Naive thymus-derived CD8-positive, alpha-beta T cell (primary cell): ENCODE measurements at regions not wholly inside any gene's neighbourhood (a gene's known extent, or its start where the extent isn't known, plus 50 kb on each side); places are given as distances from the start of the nearest gene placed in this dataset.
A peak's percentile ranks its signal among the peaks of the same experiment; 100 is the strongest.

ENCODE experiments used
- ATAC-seq, 2 donors: fragments of 150-1000 bp; cut with Tn5 transposase in 1 of 2; sonication (Bioruptor Pico), chemical (Tn5 transposase) in 1 of 2; 1 replicate in 1 of 2; 2 replicates in 1 of 2; pipeline ENCODE4 v1.10.0; 2021; ENCODE audit warnings: mild to moderate bottlenecking in 2 of 2, moderate library complexity in 2 of 2
- POLR2A ChIA-PET: fragments of 350-600 bp; sonication (Branson Sonifier 250); formaldehyde crosslinking; loops from one replicate; lab custom pipeline; 2021; ENCODE audit warnings: antibody characterized with exemption; lab: Charles Lee
- DNase-seq, 10 donors: peaks; one replicate each; pipeline versions ENCODE4 v3.0.0 to v3.0.0-alpha.2; 2020 to 2022
- H3K27ac Mint-ChIP-seq, 10 donors: one replicate each; pipeline ENCODE4 v1.8.0; 2020 to 2022; ENCODE audit warnings: mild to moderate bottlenecking in 10 of 10, mixed read lengths in 10 of 10, moderate library complexity in 4 of 10, inconsistent platforms in 1 of 10
- H3K27me3 Mint-ChIP-seq, 5 donors: one replicate each; pipeline ENCODE4 v1.8.0; 2021 to 2022; ENCODE audit warnings: mixed read lengths in 5 of 5
- H3K36me3 Mint-ChIP-seq, 3 donors: one replicate each; pipeline ENCODE4 v1.8.0; 2020 to 2022; ENCODE audit warnings: mixed read lengths in 3 of 3, mild to moderate bottlenecking in 2 of 3, inconsistent platforms in 1 of 3
- H3K4me1 Mint-ChIP-seq, 4 donors: one replicate each; pipeline ENCODE4 v1.8.0; 2021 to 2022; ENCODE audit warnings: mixed read lengths in 4 of 4
- H3K4me3 Mint-ChIP-seq, 10 donors: one replicate each; pipeline ENCODE4 v1.8.0; 2020 to 2022; ENCODE audit warnings: mild to moderate bottlenecking in 10 of 10, mixed read lengths in 10 of 10, moderate library complexity in 6 of 10, inconsistent platforms in 1 of 10
- H3K9me3 Mint-ChIP-seq, 9 donors: one replicate each; pipeline ENCODE4 v1.8.0; 2020 to 2022; ENCODE audit warnings: mixed read lengths in 9 of 9, mild to moderate bottlenecking in 3 of 9, inconsistent platforms in 1 of 9, moderate library complexity in 1 of 9

DNA sequence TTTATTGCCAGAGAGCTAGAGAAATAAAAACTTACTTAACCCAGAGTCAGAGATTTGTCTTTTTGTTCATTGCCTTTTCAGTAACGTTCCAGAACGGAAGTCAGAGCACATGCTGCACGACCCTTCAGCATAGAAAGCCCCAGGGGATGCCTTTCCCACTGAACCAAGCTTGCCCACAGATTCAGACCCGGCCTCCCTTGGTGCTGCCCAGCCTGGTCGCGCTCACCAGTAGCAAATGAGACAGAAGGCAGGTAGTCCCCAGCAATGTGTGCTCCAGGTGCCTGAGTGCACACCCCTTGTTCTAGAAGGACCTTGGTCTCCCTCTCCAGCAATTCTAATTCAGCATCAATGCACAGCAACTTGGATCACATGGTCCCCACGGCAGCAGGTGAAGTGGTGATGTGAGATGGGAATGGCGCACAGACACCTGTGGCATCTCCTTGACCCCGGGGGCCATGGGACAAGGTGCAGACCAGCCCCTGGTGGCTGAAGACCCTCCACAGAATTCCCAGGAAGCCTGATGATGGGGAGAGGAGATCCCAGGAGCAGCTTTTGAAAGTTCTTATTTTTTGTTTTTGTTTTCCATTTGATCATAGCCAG, 91.8 kb upstream of the IQSEC1 start:
- Mint-ChIP-seq H3K27me3 (peaks cover 0 to 2% (median 0%) of the 10 kb centered on the region in 5 donors), H3K4me1 (no peaks in the 10 kb centered on the region), H3K4me3 (no peak overlapping the region), H3K9me3 (peaks cover 0 to 4% (median 0%) of the 10 kb centered on the region in 9 donors), H3K36me3 (no peaks in the 10 kb centered on the region), H3K27ac (no peak overlapping the region)
- DNase-seq (no peak), ATAC-seq (no peak)
- POLR2A ChIA-PET = no interaction called here

DNA sequence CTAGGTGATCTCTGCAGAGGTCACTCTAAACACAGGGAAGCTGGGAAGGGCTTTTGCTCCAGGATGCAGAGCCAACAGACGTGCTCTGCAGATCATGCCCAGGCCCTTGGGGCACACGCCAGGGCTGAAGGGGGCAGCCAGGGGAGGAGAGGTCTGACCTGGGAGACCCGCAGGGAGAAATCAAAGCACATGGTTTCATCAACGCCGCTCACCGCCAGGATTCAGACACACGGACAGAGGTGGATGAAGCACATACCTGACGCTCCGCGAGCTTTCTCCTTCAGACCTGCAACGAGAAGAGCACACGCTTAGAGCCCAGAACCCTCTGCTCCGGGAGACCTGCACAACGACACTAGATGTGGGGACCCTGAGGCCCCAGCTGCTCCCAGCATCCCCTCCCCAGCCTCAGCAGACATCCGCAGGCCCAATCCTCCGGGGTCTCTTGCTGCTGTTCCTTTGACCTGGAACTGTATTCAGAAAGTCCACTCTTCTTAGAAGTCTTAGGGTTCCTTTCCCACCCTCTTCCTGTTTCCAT, 90.7 kb upstream of the IQSEC1 start:
- Mint-ChIP-seq H3K27ac (no peak overlapping the region), H3K9me3 (no peaks in the 10 kb centered on the region), H3K36me3 (no peaks in the 10 kb centered on the region), H3K4me3 (no peak overlapping the region), H3K27me3 (peaks cover 0 to 2% (median 0%) of the 10 kb centered on the region in 5 donors), H3K4me1 (no peaks in the 10 kb centered on the region)
- no peak for DNase-seq
- ATAC-seq = no peak
- POLR2A ChIA-PET = no interaction called here

DNA sequence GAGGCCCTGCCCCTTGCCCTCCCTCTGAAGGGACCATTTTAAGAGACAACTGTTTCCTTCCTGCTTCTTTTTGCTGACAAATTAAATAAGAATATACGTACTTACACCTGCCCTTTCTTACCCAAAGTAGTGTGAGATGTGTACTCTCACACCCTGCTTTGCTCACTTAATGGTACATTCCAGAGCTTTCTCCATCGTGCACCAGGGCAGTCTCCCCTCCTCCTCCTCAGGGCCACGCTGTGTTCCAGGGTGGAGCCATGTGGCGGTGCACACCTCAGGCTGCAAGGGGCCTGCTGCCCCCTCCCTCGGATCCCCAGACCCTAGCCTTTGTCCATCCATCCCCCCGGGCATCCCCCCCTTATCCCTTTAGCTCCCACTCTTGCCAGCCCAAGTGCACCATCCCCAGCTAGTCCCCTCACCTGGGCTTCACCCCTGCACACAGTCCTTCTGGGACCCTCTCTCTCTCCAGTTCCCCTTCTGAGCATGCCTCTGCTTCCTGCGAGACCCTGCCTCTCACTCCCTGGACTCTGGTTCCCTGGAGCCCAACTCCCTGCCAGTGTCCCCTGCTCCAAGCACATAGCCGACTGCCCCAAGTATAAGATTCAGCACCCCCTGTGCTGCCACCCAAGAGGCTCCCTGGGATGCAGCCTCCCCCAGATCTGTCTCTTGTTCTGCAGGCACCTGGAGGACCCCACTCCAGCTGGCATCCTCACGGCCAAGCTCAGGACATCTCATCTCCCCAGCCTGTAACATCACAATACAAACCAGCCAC, 89.5 kb upstream of the IQSEC1 start:
- Mint-ChIP-seq H3K9me3 (no peaks in the 10 kb centered on the region), H3K4me1 (no peaks in the 10 kb centered on the region), H3K27me3 (peaks cover 0 to 2% (median 0%) of the 10 kb centered on the region in 5 donors), H3K27ac (no peak overlapping the region), H3K4me3 (no peak overlapping the region), H3K36me3 (no peaks in the 10 kb centered on the region)
- POLR2A ChIA-PET = no interaction called here
- DNase-seq = no peak
- ATAC-seq = no peak

DNA sequence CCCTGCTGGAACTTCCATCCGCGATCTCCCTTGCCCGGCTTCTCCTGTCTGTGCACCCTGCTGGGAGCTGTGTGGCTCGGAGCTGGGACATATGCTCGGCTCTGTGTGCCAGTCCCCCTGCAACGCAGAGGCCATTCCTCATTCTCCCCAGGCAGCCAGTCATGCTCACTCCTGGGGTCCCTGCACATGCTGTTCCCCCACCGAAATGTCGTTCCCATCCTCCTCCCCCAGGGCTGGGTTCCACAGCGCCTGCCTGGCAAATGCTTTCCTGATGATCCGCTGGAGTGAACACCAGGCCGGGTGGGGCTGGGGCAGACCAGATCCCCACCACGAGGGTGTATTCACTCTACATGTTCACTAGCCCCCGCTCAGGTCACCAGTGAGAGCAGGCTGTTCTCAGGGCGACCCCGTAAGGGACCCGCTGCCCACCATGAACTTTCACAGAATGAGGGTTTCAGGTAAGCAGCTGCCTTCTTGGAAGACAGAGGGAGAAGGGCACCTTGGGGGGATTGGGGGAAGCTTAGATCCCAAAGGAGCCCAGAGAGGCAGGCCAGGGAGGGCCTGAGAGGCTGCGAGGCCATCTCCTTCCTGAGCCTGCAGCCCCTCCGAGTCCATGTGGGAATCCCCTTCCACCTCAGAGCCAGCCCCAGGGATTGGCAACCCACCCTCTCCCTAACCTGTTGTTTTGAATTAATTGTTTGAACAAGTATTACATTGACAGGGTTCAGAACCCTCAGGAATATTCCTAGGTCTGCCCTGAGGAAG, 88.7 kb upstream of the IQSEC1 start:
- H3K27ac Mint-ChIP-seq = no peak overlapping the region
- DNase-seq (no peak), ATAC-seq (no peak)
- POLR2A ChIA-PET = no interaction called here
- no peaks in the 10 kb centered on the region for H3K36me3 Mint-ChIP-seq
- H3K27me3 Mint-ChIP-seq = peaks cover 0 to 2% (median 0%) of the 10 kb centered on the region in 5 donors
- no peak overlapping the region for H3K4me3 Mint-ChIP-seq
- no peaks in the 10 kb centered on the region for H3K4me1 Mint-ChIP-seq
- H3K9me3 Mint-ChIP-seq = no peaks in the 10 kb centered on the region

DNA sequence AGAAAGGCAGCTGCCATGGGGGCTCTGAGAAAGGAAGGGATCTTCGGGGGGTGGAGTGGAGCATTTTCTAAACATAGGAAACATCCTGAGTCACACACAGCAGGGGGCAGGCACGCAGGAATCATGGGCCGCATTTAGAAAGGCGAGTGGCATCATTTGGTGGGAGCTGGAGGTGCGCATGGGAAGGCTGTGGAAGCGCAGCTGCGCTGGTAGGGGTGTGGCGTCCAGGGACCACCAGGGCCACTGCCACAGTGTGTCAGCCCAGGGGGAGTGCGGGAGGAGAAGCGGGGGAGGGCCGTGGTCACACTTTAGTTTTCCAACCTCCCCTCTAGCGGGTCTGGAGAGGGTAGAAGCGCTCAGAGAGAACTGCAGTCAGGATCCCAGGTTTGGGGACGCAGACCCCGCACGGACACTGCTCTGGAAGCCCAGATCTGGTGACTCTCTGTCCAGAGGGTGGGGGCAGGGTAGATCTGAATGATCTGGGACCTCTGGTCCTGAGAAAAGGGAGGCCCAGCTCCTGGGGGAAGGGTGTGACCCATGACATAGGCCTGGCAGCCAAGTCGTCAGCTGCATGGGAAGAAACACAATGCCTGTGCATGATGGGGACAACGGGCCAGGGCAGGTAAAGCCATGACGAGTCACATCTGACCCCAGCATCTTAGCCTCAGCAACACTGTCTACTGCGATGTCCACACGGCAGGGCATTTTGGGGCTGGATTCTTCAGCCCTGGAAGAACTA, 88.0 kb upstream of the IQSEC1 start:
- Mint-ChIP-seq H3K9me3 (peaks cover 0 to 7% (median 4%) of the 10 kb centered on the region in 9 donors), H3K27ac (peak overlapping the region in 1 of 10 donors; percentile 44), H3K4me3 (no peak overlapping the region), H3K27me3 (peaks cover 0 to 3% (median 0%) of the 10 kb centered on the region in 5 donors), H3K4me1 (no peaks in the 10 kb centered on the region), H3K36me3 (peaks cover 0 to 4% (median 0%) of the 10 kb centered on the region in 3 donors)
- POLR2A ChIA-PET = no interaction called here
- DNase-seq (no peak), ATAC-seq (no peak)

DNA sequence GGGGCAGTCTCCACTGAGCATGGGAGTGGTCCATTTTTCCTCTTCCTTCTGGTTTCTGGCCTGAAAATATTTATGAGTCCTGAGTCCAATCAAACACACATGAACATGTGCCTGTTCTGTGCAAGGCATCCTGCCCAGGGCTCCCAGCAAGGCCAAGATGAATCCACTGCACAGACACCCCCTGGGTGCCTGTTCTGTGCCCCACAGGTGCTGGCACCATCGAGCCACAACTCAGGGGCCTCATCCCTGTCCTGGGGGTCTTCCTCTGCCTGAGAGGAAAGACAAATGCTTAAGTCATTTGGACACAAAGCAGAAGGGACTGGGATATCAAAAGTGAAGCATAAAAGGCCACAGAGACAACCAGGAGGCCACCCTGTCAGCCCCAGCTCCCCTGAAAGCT, 87.4 kb upstream of the IQSEC1 start:
- Mint-ChIP-seq H3K4me3 (no peak overlapping the region), H3K4me1 (no peaks in the 10 kb centered on the region), H3K27ac (peak overlapping the region in 1 of 10 donors; percentile 44), H3K9me3 (peaks cover 0 to 10% (median 4%) of the 10 kb centered on the region in 9 donors), H3K36me3 (peaks cover 0 to 6% (median 0%) of the 10 kb centered on the region in 3 donors), H3K27me3 (peaks cover 0 to 4% (median 0%) of the 10 kb centered on the region in 5 donors)
- ATAC-seq (no peak), DNase-seq (no peak)
- POLR2A ChIA-PET = no interaction called here

DNA sequence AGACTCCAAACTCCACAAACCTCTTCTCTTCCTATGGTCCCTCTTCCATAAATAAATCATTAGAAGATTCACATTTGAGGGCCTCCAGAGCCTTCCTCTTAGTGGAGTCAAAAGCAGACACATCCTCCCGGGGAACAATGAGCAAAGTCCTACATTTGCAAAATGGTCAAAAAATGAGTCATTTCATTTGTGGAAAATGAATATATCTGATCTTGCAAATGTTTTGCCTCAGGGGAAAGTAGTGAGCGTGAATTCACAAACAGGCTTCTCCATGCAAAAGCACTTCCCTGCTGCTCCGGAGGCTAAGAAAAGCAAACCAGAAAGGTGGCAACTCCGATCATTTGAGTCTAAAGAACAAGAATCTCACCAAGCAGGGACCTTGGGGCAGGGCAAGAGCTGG, 86.7 kb upstream of the IQSEC1 start:
- no peaks in the 10 kb centered on the region for H3K4me1 Mint-ChIP-seq
- no peak for ATAC-seq
- no peak overlapping the region for H3K4me3 Mint-ChIP-seq
- H3K27ac Mint-ChIP-seq = no peak overlapping the region
- POLR2A ChIA-PET = no interaction called here
- DNase-seq = no peak
- H3K27me3 Mint-ChIP-seq = peaks cover 0 to 8% (median 0%) of the 10 kb centered on the region in 5 donors
- peaks cover 0 to 18% (median 11%) of the 10 kb centered on the region in 9 donors for H3K9me3 Mint-ChIP-seq
- H3K36me3 Mint-ChIP-seq = peaks cover 0 to 13% (median 0%) of the 10 kb centered on the region in 3 donors

DNA sequence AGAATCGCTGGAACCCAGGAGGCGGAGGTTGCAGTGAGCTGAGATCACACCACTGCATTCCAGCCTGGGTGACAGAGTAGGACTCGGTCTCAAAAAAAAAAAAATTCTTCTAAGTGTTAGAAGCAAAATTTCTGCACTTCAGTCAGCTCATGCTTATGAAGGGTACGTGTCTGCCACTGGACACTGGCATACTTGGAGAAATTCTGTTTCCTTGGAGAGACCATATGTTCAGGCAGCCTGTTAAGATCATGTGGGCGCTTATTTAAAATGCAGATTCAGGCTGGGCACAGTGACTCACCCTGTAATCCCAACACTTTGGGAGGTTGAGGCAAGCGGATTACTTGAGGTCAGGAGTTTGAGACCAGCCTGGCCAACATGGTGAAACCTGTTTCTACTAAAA, 85.6 kb upstream of the IQSEC1 start:
- peaks cover 0 to 22% (median 16%) of the 10 kb centered on the region in 9 donors for H3K9me3 Mint-ChIP-seq
- no peak overlapping the region for H3K4me3 Mint-ChIP-seq
- H3K27ac Mint-ChIP-seq = no peak overlapping the region
- ATAC-seq (no peak), DNase-seq (no peak)
- POLR2A ChIA-PET = no interaction called here
- H3K36me3 Mint-ChIP-seq = peaks cover 0 to 17% (median 0%) of the 10 kb centered on the region in 3 donors
- peaks cover 0 to 11% (median 0%) of the 10 kb centered on the region in 5 donors for H3K27me3 Mint-ChIP-seq
- no peaks in the 10 kb centered on the region for H3K4me1 Mint-ChIP-seq

DNA sequence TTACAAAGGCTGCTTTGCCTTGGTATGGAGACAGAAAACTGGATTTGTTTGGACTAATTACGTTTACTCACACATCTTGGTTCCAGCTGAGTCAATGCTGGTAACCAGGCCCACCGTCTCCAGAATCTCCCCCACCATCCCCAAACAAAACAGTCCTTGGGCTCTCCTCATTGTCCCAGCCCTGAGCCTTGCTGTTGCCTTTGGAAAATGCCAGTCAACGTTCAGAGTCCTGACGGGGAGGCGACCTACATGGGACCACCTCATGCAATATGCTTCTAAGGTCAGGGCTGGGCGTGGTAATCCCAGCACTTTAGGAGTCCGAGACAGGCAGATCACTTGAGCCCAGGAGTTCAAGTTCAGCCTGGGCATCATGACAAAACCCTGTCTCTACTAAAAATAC, 85.2 kb upstream of the IQSEC1 start:
- Mint-ChIP-seq H3K4me1 (no peaks in the 10 kb centered on the region), H3K27me3 (peaks cover 0 to 11% (median 0%) of the 10 kb centered on the region in 5 donors), H3K27ac (no peak overlapping the region), H3K36me3 (peaks cover 0 to 17% (median 0%) of the 10 kb centered on the region in 3 donors), H3K9me3 (peaks cover 0 to 22% (median 16%) of the 10 kb centered on the region in 9 donors), H3K4me3 (no peak overlapping the region)
- POLR2A ChIA-PET = no interaction called here
- DNase-seq = no peak
- ATAC-seq = no peak

DNA sequence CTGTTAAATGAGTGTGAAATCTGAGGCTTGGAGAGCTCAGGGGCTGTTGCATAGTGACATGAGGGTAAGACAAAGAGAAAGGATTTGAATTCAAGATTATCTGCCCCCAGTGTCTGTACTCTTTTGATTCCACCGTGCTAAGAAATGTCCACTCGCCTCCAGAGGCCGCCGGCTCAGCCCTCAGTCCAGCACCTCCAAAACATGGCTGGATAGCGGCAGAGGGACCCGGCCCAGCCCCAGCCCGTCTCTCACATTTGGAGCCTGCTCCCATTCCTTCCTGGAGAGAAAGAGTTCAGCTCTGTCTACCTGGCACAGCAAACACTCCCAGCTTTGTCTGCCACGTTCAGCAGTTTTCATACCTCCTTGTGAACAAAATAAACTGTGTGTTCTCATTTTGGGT, 84.8 kb upstream of the IQSEC1 start:
- H3K9me3 Mint-ChIP-seq = peaks cover 0 to 22% (median 16%) of the 10 kb centered on the region in 9 donors
- DNase-seq (no peak), ATAC-seq (no peak)
- H3K4me3 Mint-ChIP-seq = no peak overlapping the region
- POLR2A ChIA-PET = no interaction called here
- H3K36me3 Mint-ChIP-seq = peaks cover 0 to 17% (median 0%) of the 10 kb centered on the region in 3 donors
- no peak overlapping the region for H3K27ac Mint-ChIP-seq
- H3K27me3 Mint-ChIP-seq = peaks cover 0 to 11% (median 0%) of the 10 kb centered on the region in 5 donors
- no peaks in the 10 kb centered on the region for H3K4me1 Mint-ChIP-seq

DNA sequence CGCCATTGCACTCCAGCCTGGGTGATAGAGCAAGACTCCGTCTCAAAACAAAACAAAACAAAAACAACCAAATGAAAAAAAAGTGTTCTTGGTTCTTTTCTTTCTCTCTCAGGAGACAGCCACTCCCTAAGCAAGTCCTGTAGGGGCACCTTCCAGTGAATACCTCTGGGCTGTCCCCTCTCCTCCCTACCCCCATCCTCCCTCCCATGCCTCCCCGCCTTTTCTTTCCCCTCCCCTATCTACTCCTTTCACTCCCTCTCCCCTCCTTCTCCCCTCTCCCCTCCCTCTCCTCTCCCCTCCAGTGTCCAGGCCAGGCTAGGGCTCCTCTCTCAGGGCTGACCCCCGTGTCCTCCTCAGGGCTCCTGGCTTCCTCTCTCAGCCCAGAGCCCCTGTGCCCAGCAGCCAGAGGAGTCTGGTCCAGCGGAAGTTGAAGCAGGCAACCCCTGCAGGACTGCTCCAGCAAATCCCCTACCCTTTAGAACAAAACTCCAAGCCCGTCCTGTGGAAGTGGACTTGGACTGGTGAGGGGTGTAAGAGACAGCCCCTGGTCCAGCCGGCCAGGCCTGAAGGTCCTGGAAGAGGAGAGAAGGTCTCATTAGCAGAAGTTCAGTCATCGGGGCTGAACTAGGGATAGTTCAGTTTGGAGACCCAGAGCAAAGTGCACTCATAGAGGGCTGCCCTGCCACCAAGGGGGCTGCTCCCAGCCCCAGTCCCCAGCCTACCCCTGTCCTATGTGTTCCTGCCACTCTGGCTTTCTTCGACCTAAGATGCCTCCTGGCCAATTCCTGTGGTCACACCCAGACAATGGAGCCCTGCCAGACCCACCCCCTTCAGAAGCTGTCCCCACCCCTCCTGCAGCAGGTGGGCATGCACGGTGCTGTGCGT, 79.8 kb upstream of the IQSEC1 start:
- peaks cover 0 to 17% (median 0%) of the 10 kb centered on the region in 3 donors for H3K36me3 Mint-ChIP-seq
- no peak for ATAC-seq
- POLR2A ChIA-PET = no interaction called here
- no peak overlapping the region for H3K4me3 Mint-ChIP-seq
- DNase-seq = peak in 1 of 10 donors; percentile 60
- H3K9me3 Mint-ChIP-seq = peaks cover 0 to 22% (median 16%) of the 10 kb centered on the region in 9 donors
- H3K27ac Mint-ChIP-seq = no peak overlapping the region
- H3K4me1 Mint-ChIP-seq = peaks cover 5 to 17% (median 9%) of the 10 kb centered on the region in 4 donors
- H3K27me3 Mint-ChIP-seq = peaks cover 0 to 11% (median 0%) of the 10 kb centered on the region in 5 donors
